Fibroblast of skin of scalp (primary cell): ENCODE measurements at regions not wholly inside any gene's neighbourhood (a gene's known extent, or its start where the extent isn't known, plus 50 kb on each side); places are given as distances from the start of the nearest gene placed in this dataset.
"Not testable (repeated sequence)": the region's sequence is repeated elsewhere in the genome, so short reads cannot be mapped to it uniquely, and the experiment has no call there.

Experiments used
- DNase-seq: peaks from one replicate; pipeline ENCODE4 v3.0.0-alpha.2; 2013

GRCh38 chr10:23777153-23777552, 338.3 kb downstream of the OTUD1 start:
- DNase-seq, result no peak

- no peak for DNase-seq
Observed at GRCh38 chr10:23779301-23779700, 340.4 kb downstream of the OTUD1 start.

GRCh38 chr10:23780331-23780730, 341.5 kb downstream of the OTUD1 start:
- DNase-seq, result no peak

GRCh38 chr10:23786594-23786993, 347.7 kb downstream of the OTUD1 start:
- no peak for DNase-seq

GRCh38 chr10:23793577-23793976, 354.7 kb downstream of the OTUD1 start:
- DNase-seq, result no peak

GRCh38 chr10:23797452-23797851, 358.6 kb downstream of the OTUD1 start:
- DNase-seq, result not testable (repeated sequence)

- no peak for DNase-seq
Observed at GRCh38 chr10:23804125-23804524, 365.2 kb downstream of the OTUD1 start.

GRCh38 chr10:23813687-23814086, 374.8 kb downstream of the OTUD1 start:
- no peak for DNase-seq

- no peak for DNase-seq
Observed at GRCh38 chr10:23818484-23818883, 379.6 kb downstream of the OTUD1 start.

- DNase-seq, result no peak
Observed at GRCh38 chr10:23820792-23821191, 381.9 kb downstream of the OTUD1 start.

- DNase-seq, result no peak
Observed at GRCh38 chr10:23824822-23825221, 384.1 kb upstream of the KIAA1217 start.

- DNase-seq, result peak; percentile 33
Observed at GRCh38 chr10:23826421-23826820, 382.5 kb upstream of the KIAA1217 start.

- DNase-seq, result no peak
Observed at GRCh38 chr10:23829556-23829955, 379.4 kb upstream of the KIAA1217 start.

GRCh38 chr10:23834091-23834490, 374.8 kb upstream of the KIAA1217 start:
- DNase-seq, result no peak

- DNase-seq, result no peak
Observed at GRCh38 chr10:23850631-23851030, 358.3 kb upstream of the KIAA1217 start.

- DNase-seq, result no peak
Observed at GRCh38 chr10:23859598-23859997, 349.3 kb upstream of the KIAA1217 start.

GRCh38 chr10:23864631-23865147, 344.2 kb upstream of the KIAA1217 start:
- DNase-seq, result no peak

GRCh38 chr10:23866985-23867384, 342.0 kb upstream of the KIAA1217 start:
- DNase-seq, result not testable (repeated sequence)

- DNase-seq, result no peak
Observed at GRCh38 chr10:23868121-23868520, 340.8 kb upstream of the KIAA1217 start.

GRCh38 chr10:23869548-23869947, 339.4 kb upstream of the KIAA1217 start:
- no peak for DNase-seq

- no peak for DNase-seq
Observed at GRCh38 chr10:23869996-23870395, 338.9 kb upstream of the KIAA1217 start.

GRCh38 chr10:23870651-23871610, 338.0 kb upstream of the KIAA1217 start:
- no peak for DNase-seq

- DNase-seq, result no peak
Observed at GRCh38 chr10:23872290-23872689, 336.6 kb upstream of the KIAA1217 start.

- DNase-seq, result no peak
Observed at GRCh38 chr10:23877791-23878320, 331.1 kb upstream of the KIAA1217 start.
